ENCODE measurements at regions not wholly inside any gene's neighbourhood (a gene's known extent, or its start where the extent isn't known, plus 50 kb on each side); places are given as distances from the start of the nearest gene placed in this dataset.

DNA sequence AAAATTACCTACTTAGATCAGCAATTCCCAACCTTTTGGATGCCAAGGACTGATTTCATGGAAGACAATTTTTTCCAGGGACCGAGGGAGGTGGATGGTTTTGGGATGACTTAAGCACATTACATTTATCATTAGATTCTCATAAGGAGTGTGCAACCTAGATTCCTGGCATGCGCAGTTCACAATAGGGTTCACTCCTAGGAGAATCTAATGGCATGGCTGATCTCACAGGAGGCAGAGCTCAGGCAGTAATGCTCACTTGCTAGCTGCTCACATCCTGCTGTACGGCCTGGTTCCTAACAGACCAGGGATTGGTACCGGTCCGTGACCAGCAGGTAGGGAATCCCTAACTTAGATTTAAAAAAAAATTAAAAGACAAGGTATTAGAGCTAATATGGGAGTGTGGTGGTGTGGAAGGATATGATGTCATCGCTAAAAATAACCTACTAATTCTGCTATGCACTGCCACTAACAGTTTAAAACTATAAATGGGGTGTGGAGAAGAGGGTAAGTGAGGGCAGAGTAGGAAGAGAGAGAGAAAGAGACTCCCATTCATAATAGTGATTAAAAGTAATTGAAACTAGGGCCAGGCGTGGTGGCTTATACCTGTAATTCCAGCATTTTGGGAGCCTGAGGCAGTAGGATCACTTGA is 282.7 kb downstream of the BAMBI start:
- TF ChIP-seq, protein P1, sequence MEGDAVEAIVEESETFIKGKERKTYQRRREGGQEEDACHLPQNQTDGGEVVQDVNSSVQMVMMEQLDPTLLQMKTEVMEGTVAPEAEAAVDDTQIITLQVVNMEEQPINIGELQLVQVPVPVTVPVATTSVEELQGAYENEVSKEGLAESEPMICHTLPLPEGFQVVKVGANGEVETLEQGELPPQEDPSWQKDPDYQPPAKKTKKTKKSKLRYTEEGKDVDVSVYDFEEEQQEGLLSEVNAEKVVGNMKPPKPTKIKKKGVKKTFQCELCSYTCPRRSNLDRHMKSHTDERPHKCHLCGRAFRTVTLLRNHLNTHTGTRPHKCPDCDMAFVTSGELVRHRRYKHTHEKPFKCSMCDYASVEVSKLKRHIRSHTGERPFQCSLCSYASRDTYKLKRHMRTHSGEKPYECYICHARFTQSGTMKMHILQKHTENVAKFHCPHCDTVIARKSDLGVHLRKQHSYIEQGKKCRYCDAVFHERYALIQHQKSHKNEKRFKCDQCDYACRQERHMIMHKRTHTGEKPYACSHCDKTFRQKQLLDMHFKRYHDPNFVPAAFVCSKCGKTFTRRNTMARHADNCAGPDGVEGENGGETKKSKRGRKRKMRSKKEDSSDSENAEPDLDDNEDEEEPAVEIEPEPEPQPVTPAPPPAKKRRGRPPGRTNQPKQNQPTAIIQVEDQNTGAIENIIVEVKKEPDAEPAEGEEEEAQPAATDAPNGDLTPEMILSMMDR (optimal IDR thresholded peaks at IDR 0.05 in 1 of 3, IDR thresholded peaks at IDR 0.05 in 1 of 3, conservative IDR thresholded peaks at IDR 0.05 in 1 of 3; ENCODE audit: extremely low read depth in 1 of 3, insufficient read depth in 2 of 3, low read length in 3 of 3), result no peak
- no peak for TF ChIP-seq EZH2 (IDR thresholded peaks at IDR 0.05; ENCODE audit: low read length)
